ENCODE measurements at regions not wholly inside any gene's neighbourhood (a gene's known extent, or its start where the extent isn't known, plus 50 kb on each side); places are given as distances from the start of the nearest gene placed in this dataset.

DNA sequence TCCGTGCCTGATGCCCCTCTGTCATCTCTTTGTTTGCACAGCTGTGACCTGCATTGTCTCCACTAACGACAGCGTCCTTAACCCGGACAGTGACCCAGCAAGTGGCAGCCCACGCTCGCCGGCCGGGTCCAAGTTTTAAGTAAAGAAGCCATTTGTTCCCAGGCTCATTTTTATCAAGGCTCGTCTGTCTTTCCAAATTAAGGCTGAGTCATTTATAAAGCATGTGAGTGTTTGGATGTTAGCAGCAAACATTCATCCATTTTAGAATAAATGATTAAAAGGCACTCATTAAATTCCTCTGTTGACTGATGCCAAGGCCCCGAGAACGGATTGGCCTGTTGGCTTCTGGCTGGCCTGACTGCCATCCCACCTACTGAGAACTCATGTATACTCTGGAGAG, 514.5 kb downstream of the NPHP4 start:
- Histone ChIP-seq H3K4me1 (no peaks in the 10 kb centered on the region), H3K27me3 (peaks cover 3 to 15% (median 3%) of the 10 kb centered on the region in 3 donors), H3K9me3 (no peaks in the 10 kb centered on the region), H3K4me3 (no peak overlapping the region), H3K27ac (no peak overlapping the region), H3K36me3 (no peaks in the 10 kb centered on the region)
- WGBS, 2 donors, result 64 to 66% methylated on average over 11 of the region's 11 CpGs
- no peak for DNase-seq
- TF ChIP-seq, protein P1, sequence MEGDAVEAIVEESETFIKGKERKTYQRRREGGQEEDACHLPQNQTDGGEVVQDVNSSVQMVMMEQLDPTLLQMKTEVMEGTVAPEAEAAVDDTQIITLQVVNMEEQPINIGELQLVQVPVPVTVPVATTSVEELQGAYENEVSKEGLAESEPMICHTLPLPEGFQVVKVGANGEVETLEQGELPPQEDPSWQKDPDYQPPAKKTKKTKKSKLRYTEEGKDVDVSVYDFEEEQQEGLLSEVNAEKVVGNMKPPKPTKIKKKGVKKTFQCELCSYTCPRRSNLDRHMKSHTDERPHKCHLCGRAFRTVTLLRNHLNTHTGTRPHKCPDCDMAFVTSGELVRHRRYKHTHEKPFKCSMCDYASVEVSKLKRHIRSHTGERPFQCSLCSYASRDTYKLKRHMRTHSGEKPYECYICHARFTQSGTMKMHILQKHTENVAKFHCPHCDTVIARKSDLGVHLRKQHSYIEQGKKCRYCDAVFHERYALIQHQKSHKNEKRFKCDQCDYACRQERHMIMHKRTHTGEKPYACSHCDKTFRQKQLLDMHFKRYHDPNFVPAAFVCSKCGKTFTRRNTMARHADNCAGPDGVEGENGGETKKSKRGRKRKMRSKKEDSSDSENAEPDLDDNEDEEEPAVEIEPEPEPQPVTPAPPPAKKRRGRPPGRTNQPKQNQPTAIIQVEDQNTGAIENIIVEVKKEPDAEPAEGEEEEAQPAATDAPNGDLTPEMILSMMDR (IDR thresholded peaks at IDR 0.05), result no peak
- TF ChIP-seq POLR2A (IDR thresholded peaks at IDR 0.05), result no peak
- no peak for TF ChIP-seq EP300 (IDR thresholded peaks at IDR 0.05)
- no peak for TF ChIP-seq POLR2AphosphoS5 (IDR thresholded peaks at IDR 0.05)
- intact Hi-C loops (cut with DNase I), result no loop called here

GRCh38 chr1:5475572-5475971, 516.7 kb downstream of the NPHP4 start:
- 33 to 79% methylated on average over 5 of the region's 5 CpGs for WGBS, 2 donors
- no peak for DNase-seq
- no peaks in the 10 kb centered on the region for H3K9me3 ChIP-seq
- no peak overlapping the region for H3K27ac ChIP-seq
- no peaks in the 10 kb centered on the region for H3K4me1 ChIP-seq
- H3K4me3 ChIP-seq, result no peak overlapping the region
- H3K27me3 ChIP-seq, result peaks cover 3 to 9% (median 3%) of the 10 kb centered on the region in 3 donors
- TF ChIP-seq EP300 (IDR thresholded peaks at IDR 0.05), result no peak
- TF ChIP-seq POLR2AphosphoS5 (IDR thresholded peaks at IDR 0.05), result no peak
- TF ChIP-seq, protein P1 (IDR thresholded peaks at IDR 0.05), result no peak
- TF ChIP-seq POLR2A (IDR thresholded peaks at IDR 0.05), result no peak
- no peaks in the 10 kb centered on the region for H3K36me3 ChIP-seq
- intact Hi-C loops (cut with DNase I), result no loop called here

DNA sequence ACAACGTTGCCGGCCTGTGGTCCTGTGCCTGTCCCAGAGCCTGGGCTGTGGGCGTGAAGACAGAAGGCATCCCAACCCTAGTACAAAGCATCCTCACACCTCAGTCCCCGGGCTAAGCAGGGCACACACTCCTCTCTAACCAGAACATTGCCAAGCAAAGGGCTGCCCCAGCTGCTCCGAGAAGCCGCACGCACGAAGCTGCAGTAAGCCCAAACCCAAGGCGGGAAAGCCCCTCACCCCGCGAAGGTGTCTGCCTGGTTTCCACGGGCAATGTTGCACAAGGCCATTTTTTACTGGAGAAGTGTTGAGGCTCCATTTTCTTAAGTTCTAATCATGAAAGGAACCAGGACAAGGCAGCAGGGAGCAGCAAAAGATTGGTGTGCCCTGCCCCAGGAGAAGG, 519.0 kb downstream of the NPHP4 start:
- H3K27me3 ChIP-seq, result peaks cover under 1% of the 10 kb centered on the region in 3 donors
- H3K4me3 ChIP-seq, result no peak overlapping the region
- no peak overlapping the region for H3K27ac ChIP-seq
- no peaks in the 10 kb centered on the region for H3K36me3 ChIP-seq
- WGBS, 2 donors, result 88 to 92% methylated on average over 12 of the region's 12 CpGs
- no peaks in the 10 kb centered on the region for H3K9me3 ChIP-seq
- TF ChIP-seq POLR2A (IDR thresholded peaks at IDR 0.05), result no peak
- no peak for TF ChIP-seq EP300 (IDR thresholded peaks at IDR 0.05)
- TF ChIP-seq POLR2AphosphoS5 (IDR thresholded peaks at IDR 0.05), result no peak
- TF ChIP-seq, protein P1 (IDR thresholded peaks at IDR 0.05), result no peak
- intact Hi-C loops (cut with DNase I), result no loop called here
- no peak for DNase-seq
- no peaks in the 10 kb centered on the region for H3K4me1 ChIP-seq

DNA sequence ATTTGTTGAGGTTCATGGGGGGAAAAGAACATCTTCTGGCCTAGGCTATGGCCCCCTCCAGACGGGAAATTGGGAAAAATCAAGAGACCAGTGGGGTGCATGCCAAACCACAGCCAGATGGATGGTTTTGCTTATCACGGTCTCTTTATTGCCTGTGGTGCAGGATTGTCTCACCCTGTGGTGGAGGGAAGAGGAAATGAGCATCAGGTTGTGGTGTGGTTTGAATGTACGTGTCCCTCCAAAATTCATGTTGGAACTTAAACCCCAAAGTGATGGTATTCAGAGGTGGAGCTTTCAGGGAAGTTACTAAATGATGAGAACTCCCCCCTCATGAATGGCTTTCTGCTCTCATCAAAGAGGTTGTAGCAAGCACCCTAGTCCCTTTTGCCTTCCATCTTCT, 525.7 kb downstream of the NPHP4 start:
- Histone ChIP-seq H3K9me3 (peaks cover 0 to 4% (median 2%) of the 10 kb centered on the region in 4 donors), H3K4me3 (no peak overlapping the region), H3K27me3 (no peaks in the 10 kb centered on the region), H3K27ac (no peak overlapping the region), H3K4me1 (no peaks in the 10 kb centered on the region), H3K36me3 (no peaks in the 10 kb centered on the region)
- intact Hi-C loops (cut with DNase I), result no loop called here
- 35 to 39% methylated on average over 3 of the region's 3 CpGs for WGBS, 2 donors
- TF ChIP-seq POLR2AphosphoS5 (IDR thresholded peaks at IDR 0.05) (no peak), POLR2A (IDR thresholded peaks at IDR 0.05) (no peak), EP300 (IDR thresholded peaks at IDR 0.05) (no peak)
- TF ChIP-seq, protein P1 (IDR thresholded peaks at IDR 0.05), result no peak
- DNase-seq, result no peak

GRCh38 chr1:5465281-5465711, 526.9 kb downstream of the NPHP4 start:
- H3K27ac ChIP-seq, result no peak overlapping the region
- intact Hi-C loops (cut with DNase I), result no loop called here
- TF ChIP-seq EP300 (IDR thresholded peaks at IDR 0.05), result no peak
- TF ChIP-seq, protein P1 (IDR thresholded peaks at IDR 0.05), result no peak
- no peak for TF ChIP-seq POLR2A (IDR thresholded peaks at IDR 0.05)
- TF ChIP-seq POLR2AphosphoS5 (IDR thresholded peaks at IDR 0.05), result no peak
- H3K4me3 ChIP-seq, result no peak overlapping the region
- no peaks in the 10 kb centered on the region for H3K27me3 ChIP-seq
- H3K36me3 ChIP-seq, result no peaks in the 10 kb centered on the region
- WGBS, 2 donors, result 74 to 77% methylated on average over 7 of the region's 7 CpGs
- DNase-seq, result no peak
- H3K9me3 ChIP-seq, result peaks cover 0 to 4% (median 2%) of the 10 kb centered on the region in 4 donors
- no peaks in the 10 kb centered on the region for H3K4me1 ChIP-seq
